WERI-Rb-1 (cell line): ENCODE measurements at regions not wholly inside any gene's neighbourhood (a gene's known extent, or its start where the extent isn't known, plus 50 kb on each side); places are given as distances from the start of the nearest gene placed in this dataset.
"Not testable (repeated sequence)": the region's sequence is repeated elsewhere in the genome, so short reads cannot be mapped to it uniquely, and the experiment has no call there.

ENCODE experiments used
- DNase-seq: peaks from one replicate; pipeline ENCODE4 v3.0.0-alpha.2; 2020
- H3K27ac ChIP-seq: fragments of 250-450 bp; sonication (Bioruptor Pico); 2 replicates; pipeline ENCODE4 v1.5.1; 2020; ENCODE audit warnings: mild to moderate bottlenecking, moderate library complexity
- H3K27me3 ChIP-seq: fragments of 250-450 bp; sonication (Bioruptor Pico); 2 replicates; pipeline ENCODE4 v1.5.1; 2021; ENCODE audit warnings: mild to moderate bottlenecking, low read depth, moderate library complexity; ENCODE audit not compliant: insufficient read depth, severe bottlenecking
- H3K36me3 ChIP-seq: fragments of 250-450 bp; sonication (Bioruptor Pico); 2 replicates; pipeline ENCODE4 v1.5.1; 2020; ENCODE audit warnings: mild to moderate bottlenecking, moderate library complexity
- H3K4me3 ChIP-seq: 2 replicates; pipeline ENCODE4 v1.5.1; 2011; ENCODE audit warnings: low read depth, mild to moderate bottlenecking, control low read depth, low read length
- H3K9me3 ChIP-seq: fragments of 250-450 bp; sonication (Bioruptor Pico); 2 replicates; pipeline ENCODE4 v1.5.1; 2021; ENCODE audit warnings: mild to moderate bottlenecking, moderate library complexity; ENCODE audit not compliant: severe bottlenecking
- CTCF ChIP-seq: IDR thresholded peaks from 2 replicates; pipeline ENCODE4 v1.5.1; 2011; ENCODE audit warnings: low read depth, mild to moderate bottlenecking, control low read depth, inconsistent platforms, low read length

DNA sequence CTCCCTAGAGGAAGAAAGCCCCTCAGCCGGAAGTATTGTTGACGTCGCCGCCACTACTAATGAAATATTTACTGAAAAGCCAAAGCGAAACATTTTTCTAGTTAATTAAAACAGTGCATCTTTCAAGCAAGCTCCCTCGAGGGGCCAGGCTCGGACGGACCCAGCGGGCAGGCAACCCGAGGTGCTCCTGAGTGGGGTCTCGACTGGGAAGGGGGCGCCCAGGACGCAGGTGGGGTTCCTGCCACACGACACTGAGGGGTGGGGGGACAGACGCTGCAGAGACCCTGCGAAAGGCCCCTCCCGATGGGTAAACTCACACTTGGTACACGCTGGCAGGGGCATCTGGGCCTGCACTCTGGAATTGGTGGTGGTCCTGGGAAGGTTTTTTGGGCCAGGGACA lies 72.4 kb upstream of the ADGRA1 start:
- TF ChIP-seq CTCF: no peak
- no peak overlapping the region for H3K4me3 ChIP-seq
- no peak for DNase-seq
- H3K36me3 ChIP-seq: no peaks in the 10 kb centered on the region
- no peaks in the 10 kb centered on the region for H3K9me3 ChIP-seq
- H3K27ac ChIP-seq: no peak overlapping the region
- no peaks in the 10 kb centered on the region for H3K27me3 ChIP-seq

DNA sequence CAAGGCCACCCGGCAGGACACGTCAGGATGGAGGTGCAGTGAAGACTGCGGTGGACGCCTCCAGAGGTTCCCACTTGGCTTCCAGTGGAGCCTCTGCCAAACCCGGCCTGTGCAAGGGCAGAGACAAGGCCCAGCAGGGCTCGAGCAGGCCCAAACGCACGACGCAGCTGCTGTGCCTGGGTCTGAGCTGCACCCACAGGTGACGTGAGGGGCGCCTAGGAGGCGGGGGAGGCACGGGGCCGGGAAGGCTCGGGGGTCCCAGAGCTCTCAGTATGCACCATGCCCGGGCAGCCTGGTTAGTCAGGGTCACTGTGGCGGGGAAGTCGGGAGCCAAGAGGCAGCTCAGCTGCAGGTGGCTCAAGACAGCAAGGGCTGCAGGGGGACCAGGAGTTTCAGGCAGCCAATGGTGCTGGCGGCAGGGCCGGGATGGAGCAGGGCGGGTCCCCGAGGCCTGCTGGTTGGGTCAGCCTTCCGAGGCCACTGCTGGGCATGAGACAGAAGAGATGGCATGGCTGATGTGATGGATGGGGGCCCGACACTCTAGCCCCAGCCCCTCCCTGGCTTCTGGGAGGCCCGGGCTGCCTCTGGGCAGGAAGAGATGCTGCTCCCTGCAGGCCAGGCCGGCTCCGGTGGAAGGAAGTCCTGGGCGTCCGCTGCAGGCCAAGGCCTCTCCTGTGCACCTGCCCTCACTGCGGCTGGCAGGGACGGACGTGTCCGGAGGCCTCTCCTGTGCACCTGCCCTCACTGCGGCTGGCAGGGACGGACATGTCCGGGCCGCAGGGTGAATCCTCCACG lies 72.2 kb upstream of the CFAP46 start:
- Histone ChIP-seq H3K4me3 (no peak overlapping the region), H3K36me3 (no peaks in the 10 kb centered on the region), H3K27ac (no peak overlapping the region), H3K9me3 (no peaks in the 10 kb centered on the region), H3K27me3 (no peaks in the 10 kb centered on the region)
- TF ChIP-seq CTCF: no peak
- no peak for DNase-seq

- no peak for DNase-seq
- Histone ChIP-seq H3K9me3 (no peaks in the 10 kb centered on the region), H3K27me3 (no peaks in the 10 kb centered on the region), H3K27ac (no peak overlapping the region), H3K36me3 (no peaks in the 10 kb centered on the region), H3K4me3 (no peak overlapping the region)
- no peak for TF ChIP-seq CTCF
Observed at GRCh38 chr10:133013463-133013862, 71.1 kb upstream of the CFAP46 start.

DNA sequence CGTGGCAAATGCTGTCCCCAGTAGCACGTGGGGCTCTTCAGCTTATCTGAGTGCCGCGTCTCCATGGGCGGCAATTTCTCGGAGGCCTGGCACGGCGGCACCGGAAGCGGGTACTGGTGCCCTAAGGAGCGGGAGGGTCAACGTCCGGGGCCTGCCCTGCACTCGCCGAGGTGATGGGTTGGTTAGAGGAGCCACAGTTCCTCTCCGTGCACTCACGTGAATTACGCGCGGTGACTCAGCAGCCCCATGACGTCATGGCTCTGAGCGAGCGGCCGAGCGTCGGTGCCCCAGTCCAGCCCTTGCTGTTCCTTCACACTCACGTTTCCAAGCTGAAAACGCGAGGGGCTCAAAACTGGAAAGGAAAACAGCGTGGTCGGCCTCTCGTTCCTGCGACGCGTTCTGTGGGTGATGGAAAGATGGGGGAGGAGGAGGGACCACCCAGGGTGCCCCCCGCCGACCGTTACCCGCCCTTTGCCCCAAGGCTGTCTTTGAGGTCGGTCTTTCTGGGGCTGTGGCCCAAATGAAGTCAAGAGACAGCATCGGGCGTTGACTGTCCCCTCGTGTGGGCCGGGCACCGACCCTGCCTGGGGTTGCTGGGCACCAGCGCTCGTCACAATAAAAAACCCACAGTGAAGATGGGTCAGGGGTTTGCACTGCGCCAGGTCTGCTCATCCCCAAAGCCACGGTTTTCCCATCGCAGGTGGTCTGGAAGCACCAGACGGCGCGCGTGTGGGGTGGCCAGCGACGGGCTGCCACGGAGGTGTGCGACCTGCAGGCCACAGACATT lies 70.4 kb upstream of the CFAP46 start:
- H3K27ac ChIP-seq: no peak overlapping the region
- no peaks in the 10 kb centered on the region for H3K36me3 ChIP-seq
- H3K27me3 ChIP-seq: no peaks in the 10 kb centered on the region
- no peak for TF ChIP-seq CTCF
- no peak for DNase-seq
- H3K4me3 ChIP-seq: no peak overlapping the region
- no peaks in the 10 kb centered on the region for H3K9me3 ChIP-seq

- H3K4me3 ChIP-seq: no peak overlapping the region
- DNase-seq: no peak
- no peak overlapping the region for H3K27ac ChIP-seq
- TF ChIP-seq CTCF: no peak
- no peaks in the 10 kb centered on the region for H3K36me3 ChIP-seq
- no peaks in the 10 kb centered on the region for H3K9me3 ChIP-seq
- no peaks in the 10 kb centered on the region for H3K27me3 ChIP-seq
Observed at GRCh38 chr10:133011882-133012281, 69.5 kb upstream of the CFAP46 start.

GRCh38 chr10:133011393-133011792 lies 69.0 kb upstream of the CFAP46 start:
- H3K9me3 ChIP-seq, H3K27ac ChIP-seq, DNase-seq, H3K27me3 ChIP-seq, H3K36me3 ChIP-seq, H3K4me3 ChIP-seq: not testable (repeated sequence)

DNA sequence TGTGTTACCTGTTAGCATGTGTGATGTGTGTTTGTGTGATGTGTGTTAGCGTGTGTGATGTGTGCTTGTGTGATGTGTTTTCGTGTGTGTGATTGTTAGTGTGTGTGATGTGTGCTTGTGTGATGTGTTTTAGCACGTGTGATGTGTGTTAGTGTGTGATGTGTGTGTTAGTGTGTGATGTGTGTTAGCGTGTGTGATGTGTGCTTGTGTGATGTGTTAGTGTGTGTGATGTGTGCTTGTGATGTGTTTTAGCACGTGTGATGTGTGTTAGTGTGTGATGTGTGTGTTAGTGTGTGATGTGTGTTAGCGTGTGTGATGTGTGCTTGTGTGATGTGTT lies 68.4 kb upstream of the CFAP46 start:
- H3K9me3 ChIP-seq, DNase-seq, H3K4me3 ChIP-seq, H3K27me3 ChIP-seq, H3K36me3 ChIP-seq, H3K27ac ChIP-seq: not testable (repeated sequence)
